ENCODE measurements at regions not wholly inside any gene's neighbourhood (a gene's known extent, or its start where the extent isn't known, plus 50 kb on each side); places are given as distances from the start of the nearest gene placed in this dataset.
A peak's percentile ranks its signal among the peaks of the same experiment; 100 is the strongest.
"Not testable (repeated sequence)": the region's sequence is repeated elsewhere in the genome, so short reads cannot be mapped to it uniquely, and the experiment has no call there.

DNA sequence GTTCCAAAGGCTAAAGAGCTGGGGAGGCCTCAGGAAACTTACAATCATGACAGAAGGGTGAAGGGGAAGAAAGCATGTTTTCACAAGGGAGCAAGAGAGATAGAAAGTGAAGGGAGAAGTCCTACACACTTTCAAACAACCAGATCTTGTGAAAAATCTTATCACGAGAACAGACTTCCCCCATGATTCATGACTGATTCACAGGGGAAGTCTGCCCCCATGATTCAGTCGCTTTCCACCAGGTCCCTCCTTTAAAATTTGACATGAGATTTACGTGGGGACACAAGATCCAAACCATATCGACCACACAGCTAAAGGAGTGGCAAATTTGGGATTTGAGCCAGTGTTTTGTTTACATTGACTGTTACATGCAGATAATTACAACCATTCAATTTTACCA, 971.1 kb upstream of the HS3ST1 start:
- DNase-seq (ENCODE audit: low read depth): no peak
- TF ChIP-seq, protein P1, sequence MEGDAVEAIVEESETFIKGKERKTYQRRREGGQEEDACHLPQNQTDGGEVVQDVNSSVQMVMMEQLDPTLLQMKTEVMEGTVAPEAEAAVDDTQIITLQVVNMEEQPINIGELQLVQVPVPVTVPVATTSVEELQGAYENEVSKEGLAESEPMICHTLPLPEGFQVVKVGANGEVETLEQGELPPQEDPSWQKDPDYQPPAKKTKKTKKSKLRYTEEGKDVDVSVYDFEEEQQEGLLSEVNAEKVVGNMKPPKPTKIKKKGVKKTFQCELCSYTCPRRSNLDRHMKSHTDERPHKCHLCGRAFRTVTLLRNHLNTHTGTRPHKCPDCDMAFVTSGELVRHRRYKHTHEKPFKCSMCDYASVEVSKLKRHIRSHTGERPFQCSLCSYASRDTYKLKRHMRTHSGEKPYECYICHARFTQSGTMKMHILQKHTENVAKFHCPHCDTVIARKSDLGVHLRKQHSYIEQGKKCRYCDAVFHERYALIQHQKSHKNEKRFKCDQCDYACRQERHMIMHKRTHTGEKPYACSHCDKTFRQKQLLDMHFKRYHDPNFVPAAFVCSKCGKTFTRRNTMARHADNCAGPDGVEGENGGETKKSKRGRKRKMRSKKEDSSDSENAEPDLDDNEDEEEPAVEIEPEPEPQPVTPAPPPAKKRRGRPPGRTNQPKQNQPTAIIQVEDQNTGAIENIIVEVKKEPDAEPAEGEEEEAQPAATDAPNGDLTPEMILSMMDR (IDR thresholded peaks at IDR 0.05; ENCODE audit: low read depth, low read length, missing control alignments): no peak
- no peak overlapping the region for H3K4me3 ChIP-seq (ENCODE audit: low read depth, low read length)
- in situ Hi-C loops (cut with HindIII; ENCODE audit: low sequenced_read_pairs): no loop called here

DNA sequence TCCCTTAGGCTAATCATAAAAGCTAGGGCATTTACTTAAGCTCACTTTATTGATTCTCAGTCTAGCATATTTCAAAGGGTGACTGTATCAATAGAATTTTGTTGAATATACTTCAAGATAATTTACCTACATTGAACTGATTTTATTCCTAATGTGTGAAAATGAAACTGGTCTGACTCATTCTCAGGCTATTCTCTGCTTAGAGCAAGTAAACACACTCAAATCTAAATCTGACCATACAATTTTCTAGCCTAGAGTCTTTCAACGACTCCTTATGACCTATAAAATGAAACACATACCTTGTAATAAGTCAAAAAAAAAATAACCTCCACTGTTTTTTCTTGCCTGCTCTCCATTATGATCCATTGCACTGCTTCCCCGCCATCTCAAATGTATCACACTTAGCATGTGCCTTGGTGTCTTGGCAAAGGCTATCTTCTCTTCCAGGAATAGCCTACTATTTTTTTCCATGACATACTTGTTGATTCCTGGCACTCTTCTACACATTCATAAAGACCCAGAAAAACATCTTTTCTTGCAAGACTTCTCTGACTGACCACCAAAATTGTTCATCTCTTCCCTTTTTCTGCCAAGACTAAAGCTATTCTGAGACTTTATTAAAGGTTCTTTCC, 965.1 kb upstream of the HS3ST1 start:
- no peak for DNase-seq (ENCODE audit: low read depth)
- in situ Hi-C loops (cut with HindIII; ENCODE audit: low sequenced_read_pairs): no loop called here
- TF ChIP-seq, protein P1 (IDR thresholded peaks at IDR 0.05; ENCODE audit: low read depth, low read length, missing control alignments): no peak
- H3K4me3 ChIP-seq (ENCODE audit: low read depth, low read length): no peak overlapping the region

DNA sequence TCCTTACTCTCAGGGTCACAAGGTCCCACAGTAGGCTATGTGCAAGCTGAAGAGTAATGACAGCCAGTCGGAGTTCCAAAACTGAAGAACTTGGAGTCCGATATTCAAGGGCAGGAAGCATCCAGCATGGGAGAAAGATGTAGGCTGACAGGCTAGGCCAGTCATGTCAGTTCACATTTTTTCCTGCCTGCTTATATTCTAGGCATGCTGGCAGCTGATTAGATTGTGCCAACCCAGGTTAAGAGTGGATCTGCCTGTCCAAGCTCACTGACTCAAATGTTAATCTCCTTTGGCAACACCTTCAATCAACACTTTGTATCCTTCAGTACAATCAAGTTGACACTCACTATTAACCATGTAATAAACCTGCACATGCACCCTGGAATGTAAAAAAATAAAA, 960.9 kb upstream of the HS3ST1 start:
- H3K4me3 ChIP-seq (ENCODE audit: low read depth, low read length): no peak overlapping the region
- in situ Hi-C loops (cut with HindIII; ENCODE audit: low sequenced_read_pairs): no loop called here
- TF ChIP-seq, protein P1 (IDR thresholded peaks at IDR 0.05; ENCODE audit: low read depth, low read length, missing control alignments): no peak
- no peak for DNase-seq (ENCODE audit: low read depth)

DNA sequence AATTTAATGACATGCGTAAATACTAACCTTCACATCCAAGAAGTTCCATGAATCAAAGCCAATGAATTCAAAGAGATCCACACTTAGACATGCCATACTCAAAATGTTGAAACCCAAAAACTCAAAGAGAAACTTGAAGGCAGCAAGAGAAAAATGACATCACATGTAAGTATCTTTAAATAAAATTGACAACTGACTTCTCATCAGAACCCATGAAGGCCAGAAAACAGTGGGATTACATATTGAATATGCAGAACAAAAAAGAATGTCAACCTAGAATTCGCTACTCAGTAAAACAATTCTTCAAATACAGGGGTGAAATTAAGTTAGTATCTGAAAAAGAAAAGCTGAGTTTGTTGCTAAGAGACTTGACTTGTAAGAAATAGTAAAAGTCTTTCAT, 953.9 kb upstream of the HS3ST1 start:
- DNase-seq (ENCODE audit: low read depth): no peak
- TF ChIP-seq, protein P1 (IDR thresholded peaks at IDR 0.05; ENCODE audit: low read depth, low read length, missing control alignments): no peak
- in situ Hi-C loops (cut with HindIII; ENCODE audit: low sequenced_read_pairs): no loop called here
- H3K4me3 ChIP-seq (ENCODE audit: low read depth, low read length): no peak overlapping the region

DNA sequence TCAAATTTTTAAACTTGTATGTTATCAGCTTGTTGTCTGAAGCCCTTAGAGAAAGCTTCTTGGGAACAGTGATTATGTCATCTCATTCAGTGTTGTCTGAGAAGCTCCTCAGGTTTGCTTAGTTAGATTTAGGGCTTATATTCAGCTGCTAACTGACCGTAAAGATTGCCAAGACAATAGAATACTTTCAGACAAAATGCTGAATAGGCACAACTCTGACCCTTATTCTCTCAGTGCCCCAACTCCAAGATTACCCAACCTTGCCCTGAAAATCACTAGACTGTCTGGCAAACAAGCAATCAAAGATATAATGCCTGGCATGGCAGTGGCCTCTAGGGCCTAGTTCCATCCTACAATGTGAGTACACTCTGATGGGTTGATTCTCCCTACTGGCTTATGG, 950.5 kb upstream of the HS3ST1 start:
- DNase-seq (ENCODE audit: low read depth): no peak
- in situ Hi-C loops (cut with HindIII; ENCODE audit: low sequenced_read_pairs): no loop called here
- TF ChIP-seq, protein P1 (IDR thresholded peaks at IDR 0.05; ENCODE audit: low read depth, low read length, missing control alignments): no peak

DNA sequence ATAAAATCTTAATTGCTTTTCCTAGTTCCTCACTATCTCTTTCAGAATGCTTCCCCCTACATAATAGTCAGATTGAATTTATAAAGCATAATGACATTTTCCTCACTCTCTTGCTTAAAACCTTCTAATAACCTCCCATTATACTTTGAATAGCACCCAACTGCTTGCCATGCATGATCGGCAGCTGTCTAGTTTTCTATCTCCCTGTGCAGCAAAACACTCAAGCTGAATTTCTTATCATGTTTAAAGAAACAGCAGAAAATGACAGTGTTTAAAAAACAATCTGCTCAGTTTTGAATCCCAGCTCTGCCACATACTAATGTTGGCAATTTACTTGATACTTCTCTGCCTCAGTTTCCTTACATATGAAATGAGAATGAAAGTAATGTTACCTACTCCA, 947.1 kb upstream of the HS3ST1 start:
- no peak for DNase-seq (ENCODE audit: low read depth)
- TF ChIP-seq, protein P1 (IDR thresholded peaks at IDR 0.05; ENCODE audit: low read depth, low read length, missing control alignments): no peak
- in situ Hi-C loops (cut with HindIII; ENCODE audit: low sequenced_read_pairs): no loop called here
- H3K4me3 ChIP-seq (ENCODE audit: low read depth, low read length): no peak overlapping the region

More for the DNA sequence above, 950.5 kb upstream of the HS3ST1 start:
- no peak overlapping the region for H3K4me3 ChIP-seq (ENCODE audit: low read depth, low read length)

DNA sequence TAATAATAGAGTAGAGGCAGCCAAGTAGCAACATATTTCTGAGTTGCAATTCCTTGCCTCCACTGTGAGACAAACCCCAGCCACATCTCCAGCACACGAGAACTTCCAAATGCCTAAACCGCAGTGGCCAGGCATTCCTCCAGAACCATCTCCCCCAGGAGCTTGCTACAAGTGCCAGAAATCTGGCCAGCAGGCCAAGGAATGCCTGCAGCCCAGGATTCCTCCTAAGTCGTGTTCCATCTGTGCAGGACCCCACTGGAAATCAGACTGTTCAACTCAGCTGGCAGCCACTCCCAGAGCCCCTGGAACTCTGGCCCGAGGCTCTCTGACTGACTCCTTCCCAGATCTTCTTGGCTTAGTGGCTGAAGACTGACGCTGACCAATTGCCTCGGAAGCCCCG, 937.2 kb upstream of the HS3ST1 start:
- H3K4me3 ChIP-seq (ENCODE audit: low read depth, low read length); in situ Hi-C loops (cut with HindIII; ENCODE audit: low sequenced_read_pairs): not testable (repeated sequence)
- DNase-seq (ENCODE audit: low read depth): peak; percentile 9
